ENCODE measurements at regions not wholly inside any gene's neighbourhood (a gene's known extent, or its start where the extent isn't known, plus 50 kb on each side); places are given as distances from the start of the nearest gene placed in this dataset.
"Not testable (repeated sequence)": the region's sequence is repeated elsewhere in the genome, so short reads cannot be mapped to it uniquely, and the experiment has no call there.

DNA sequence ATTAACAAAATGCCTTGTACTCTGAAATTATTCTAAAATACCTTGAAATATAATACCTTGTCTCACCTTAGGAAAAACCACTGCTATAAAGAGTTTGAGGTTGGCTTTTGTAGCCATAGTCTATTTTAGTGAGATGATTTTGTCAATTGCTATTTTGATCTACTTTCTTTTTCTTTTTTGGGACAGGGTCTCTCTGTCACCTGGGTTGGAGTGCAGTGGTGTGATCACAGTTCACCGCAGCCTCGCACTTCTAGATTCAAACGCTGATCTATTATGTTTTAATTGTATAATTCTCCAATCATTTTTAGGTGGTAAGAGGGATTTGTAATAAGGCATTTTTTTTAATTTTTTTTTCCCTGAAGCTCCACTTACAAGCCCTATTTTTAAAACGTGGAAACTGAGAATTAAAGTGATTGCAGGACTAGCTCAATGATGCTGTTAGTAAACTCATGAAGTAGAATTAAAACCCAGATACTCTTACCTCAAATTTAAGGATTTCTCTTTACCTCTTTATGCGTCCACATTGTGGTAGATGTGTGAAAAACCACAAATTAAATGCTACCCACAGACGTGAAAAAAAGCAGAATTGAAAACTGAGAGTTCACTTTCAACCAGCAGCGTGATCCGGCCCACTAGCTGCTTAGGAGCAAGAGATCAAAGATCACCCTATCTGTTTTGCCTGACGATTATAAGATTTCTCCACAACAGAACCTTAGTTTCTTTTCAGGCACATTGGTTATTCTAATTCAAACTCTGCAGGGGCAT, 384.2 kb downstream of the CGGBP1 start:
- Histone ChIP-seq H3K36me3 (ENCODE audit: control insufficient read depth, insufficient read depth, low read length) (no peaks in the 10 kb centered on the region), H3K4me1 (no peaks in the 10 kb centered on the region), H3K4me3 (ENCODE audit: low read depth, low read length) (no peak overlapping the region), H3K9me3 (no peaks in the 10 kb centered on the region), H3K27me3 (replicated peaks; ENCODE audit: control insufficient read depth, insufficient read depth, low read length) (no peaks in the 10 kb centered on the region)
- Mint-ChIP-seq H3K36me3 (ENCODE audit: insufficient read depth, unreplicated experiment) (no peaks in the 10 kb centered on the region), H3K9me3 (ENCODE audit: unreplicated experiment) (no peaks in the 10 kb centered on the region), H3K27ac (ENCODE audit: unreplicated experiment) (no peak overlapping the region), H3K27me3 (ENCODE audit: insufficient read depth, unreplicated experiment) (no peaks in the 10 kb centered on the region), H3K4me1 (ENCODE audit: low read depth, unreplicated experiment) (no peaks in the 10 kb centered on the region), H3K4me3 (ENCODE audit: unreplicated experiment) (no peak overlapping the region)
- no peak for TF ChIP-seq CTCF (IDR thresholded peaks at IDR 0.05; ENCODE audit: insufficient read depth in 1 of 2, low read depth in 1 of 2, low read length in 1 of 2, severe bottlenecking in 1 of 2, unreplicated experiment in 1 of 2)
- intact Hi-C loops (cut with micrococcal nuclease; ENCODE audit: unreplicated experiment): no loop called here
- BruUV-seq (replicated peaks): no TSS peak
- DNase-seq: no peak
- POLR2A ChIA-PET: no interaction called here
- CTCF ChIA-PET: no interaction called here

DNA sequence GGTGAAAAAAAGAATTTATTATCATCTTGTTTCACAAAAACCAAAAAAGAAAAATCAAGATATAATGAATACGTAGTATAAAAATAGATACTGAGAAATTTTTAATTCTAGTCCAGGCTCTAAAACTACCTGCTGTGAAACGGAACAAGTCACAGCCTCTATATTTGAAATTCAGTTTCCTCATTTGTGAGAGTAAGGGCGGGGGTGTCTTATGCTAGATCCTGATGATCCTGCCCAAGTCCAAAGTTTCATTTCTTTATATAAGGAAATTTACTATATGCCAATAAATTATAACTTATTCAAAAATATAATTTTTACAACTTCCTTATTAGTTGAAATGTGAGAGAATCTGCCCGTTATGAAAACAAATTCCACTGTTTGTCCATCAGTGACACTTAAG, 385.7 kb downstream of the CGGBP1 start:
- no peaks in the 10 kb centered on the region for H3K4me1 Mint-ChIP-seq (ENCODE audit: low read depth, unreplicated experiment)
- H3K4me3 Mint-ChIP-seq (ENCODE audit: unreplicated experiment): no peak overlapping the region
- Histone ChIP-seq H3K36me3 (ENCODE audit: control insufficient read depth, insufficient read depth, low read length) (no peaks in the 10 kb centered on the region), H3K4me3 (ENCODE audit: low read depth, low read length) (no peak overlapping the region), H3K4me1 (no peaks in the 10 kb centered on the region), H3K27me3 (replicated peaks; ENCODE audit: control insufficient read depth, insufficient read depth, low read length) (no peaks in the 10 kb centered on the region), H3K9me3 (no peaks in the 10 kb centered on the region)
- TF ChIP-seq CTCF (IDR thresholded peaks at IDR 0.05; ENCODE audit: insufficient read depth in 1 of 2, low read depth in 1 of 2, low read length in 1 of 2, severe bottlenecking in 1 of 2, unreplicated experiment in 1 of 2): no peak
- no peak overlapping the region for H3K27ac Mint-ChIP-seq (ENCODE audit: unreplicated experiment)
- H3K9me3 Mint-ChIP-seq (ENCODE audit: unreplicated experiment): no peaks in the 10 kb centered on the region
- no peak for DNase-seq
- CTCF ChIA-PET: no interaction called here
- H3K27me3 Mint-ChIP-seq (ENCODE audit: insufficient read depth, unreplicated experiment): no peaks in the 10 kb centered on the region
- POLR2A ChIA-PET: no interaction called here
- H3K36me3 Mint-ChIP-seq (ENCODE audit: insufficient read depth, unreplicated experiment): no peaks in the 10 kb centered on the region
- BruUV-seq (replicated peaks): no TSS peak
- intact Hi-C loops (cut with micrococcal nuclease; ENCODE audit: unreplicated experiment): no loop called here

- Mint-ChIP-seq H3K27me3 (ENCODE audit: insufficient read depth, unreplicated experiment) (peaks cover 5% of the 10 kb centered on the region), H3K36me3 (ENCODE audit: insufficient read depth, unreplicated experiment) (no peaks in the 10 kb centered on the region), H3K27ac (ENCODE audit: unreplicated experiment) (no peak overlapping the region), H3K4me1 (ENCODE audit: low read depth, unreplicated experiment) (no peaks in the 10 kb centered on the region), H3K9me3 (ENCODE audit: unreplicated experiment) (no peaks in the 10 kb centered on the region), H3K4me3 (ENCODE audit: unreplicated experiment) (no peak overlapping the region)
- intact Hi-C loops (cut with micrococcal nuclease; ENCODE audit: unreplicated experiment): no loop called here
- ChIA-PET CTCF (no interaction called here), POLR2A (no interaction called here)
- DNase-seq: no peak
- Histone ChIP-seq H3K4me3 (ENCODE audit: low read depth, low read length) (no peak overlapping the region), H3K9me3 (no peaks in the 10 kb centered on the region), H3K27me3 (replicated peaks; ENCODE audit: control insufficient read depth, insufficient read depth, low read length) (no peaks in the 10 kb centered on the region), H3K4me1 (no peaks in the 10 kb centered on the region), H3K36me3 (ENCODE audit: control insufficient read depth, insufficient read depth, low read length) (no peaks in the 10 kb centered on the region)
- BruUV-seq (replicated peaks): no TSS peak
- no peak for TF ChIP-seq CTCF (IDR thresholded peaks at IDR 0.05; ENCODE audit: insufficient read depth in 1 of 2, low read depth in 1 of 2, low read length in 1 of 2, severe bottlenecking in 1 of 2, unreplicated experiment in 1 of 2)
These were observed 377.8 kb upstream of the POU1F1 start for GRCh38 chr3:87654184-87654583.

DNA sequence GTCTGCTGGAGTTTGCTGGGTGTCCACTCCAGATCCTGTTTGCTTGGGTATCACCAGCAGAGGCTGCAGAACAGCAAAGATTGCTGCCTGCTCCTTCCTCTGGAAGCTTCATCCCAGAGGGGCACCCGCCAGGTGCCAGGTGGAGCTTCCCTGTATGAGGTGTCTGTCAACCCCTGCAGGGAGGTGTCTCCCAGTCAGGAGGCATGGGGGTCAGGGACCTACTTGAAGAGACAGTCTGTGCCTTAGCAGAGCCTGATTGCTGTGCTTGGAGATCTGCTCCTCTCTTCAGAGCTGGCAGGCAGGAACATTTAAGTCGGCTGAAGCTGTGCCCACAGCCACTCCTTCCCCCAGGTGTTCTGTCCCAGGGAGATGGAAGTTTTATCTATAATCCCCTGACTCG, 376.8 kb upstream of the POU1F1 start:
- H3K36me3 ChIP-seq (ENCODE audit: control insufficient read depth, insufficient read depth, low read length); POLR2A ChIA-PET; H3K9me3 Mint-ChIP-seq (ENCODE audit: unreplicated experiment); H3K4me1 ChIP-seq; H3K9me3 ChIP-seq; DNase-seq; H3K4me1 Mint-ChIP-seq (ENCODE audit: low read depth, unreplicated experiment); H3K4me3 ChIP-seq (ENCODE audit: low read depth, low read length); H3K36me3 Mint-ChIP-seq (ENCODE audit: insufficient read depth, unreplicated experiment); intact Hi-C loops (cut with micrococcal nuclease; ENCODE audit: unreplicated experiment); H3K4me3 Mint-ChIP-seq (ENCODE audit: unreplicated experiment); CTCF ChIA-PET; H3K27ac Mint-ChIP-seq (ENCODE audit: unreplicated experiment); H3K27me3 ChIP-seq (replicated peaks; ENCODE audit: control insufficient read depth, insufficient read depth, low read length); BruUV-seq (replicated peaks); H3K27me3 Mint-ChIP-seq (ENCODE audit: insufficient read depth, unreplicated experiment): not testable (repeated sequence)

Data from Caco-2 (cell line).